ENCODE measurements at regions not wholly inside any gene's neighbourhood (a gene's known extent, or its start where the extent isn't known, plus 50 kb on each side); places are given as distances from the start of the nearest gene placed in this dataset.

GRCh38 chr16:86082418-86083030 is 183.6 kb downstream of the IRF8 start:
- no peak overlapping the region for H3K4me3 ChIP-seq (ENCODE audit: low read depth, low read length)
- TF ChIP-seq, protein P1, sequence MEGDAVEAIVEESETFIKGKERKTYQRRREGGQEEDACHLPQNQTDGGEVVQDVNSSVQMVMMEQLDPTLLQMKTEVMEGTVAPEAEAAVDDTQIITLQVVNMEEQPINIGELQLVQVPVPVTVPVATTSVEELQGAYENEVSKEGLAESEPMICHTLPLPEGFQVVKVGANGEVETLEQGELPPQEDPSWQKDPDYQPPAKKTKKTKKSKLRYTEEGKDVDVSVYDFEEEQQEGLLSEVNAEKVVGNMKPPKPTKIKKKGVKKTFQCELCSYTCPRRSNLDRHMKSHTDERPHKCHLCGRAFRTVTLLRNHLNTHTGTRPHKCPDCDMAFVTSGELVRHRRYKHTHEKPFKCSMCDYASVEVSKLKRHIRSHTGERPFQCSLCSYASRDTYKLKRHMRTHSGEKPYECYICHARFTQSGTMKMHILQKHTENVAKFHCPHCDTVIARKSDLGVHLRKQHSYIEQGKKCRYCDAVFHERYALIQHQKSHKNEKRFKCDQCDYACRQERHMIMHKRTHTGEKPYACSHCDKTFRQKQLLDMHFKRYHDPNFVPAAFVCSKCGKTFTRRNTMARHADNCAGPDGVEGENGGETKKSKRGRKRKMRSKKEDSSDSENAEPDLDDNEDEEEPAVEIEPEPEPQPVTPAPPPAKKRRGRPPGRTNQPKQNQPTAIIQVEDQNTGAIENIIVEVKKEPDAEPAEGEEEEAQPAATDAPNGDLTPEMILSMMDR (IDR thresholded peaks at IDR 0.05; ENCODE audit: low read depth, low read length, missing control alignments): no peak
- DNase-seq (ENCODE audit: low read depth): no peak

DNA sequence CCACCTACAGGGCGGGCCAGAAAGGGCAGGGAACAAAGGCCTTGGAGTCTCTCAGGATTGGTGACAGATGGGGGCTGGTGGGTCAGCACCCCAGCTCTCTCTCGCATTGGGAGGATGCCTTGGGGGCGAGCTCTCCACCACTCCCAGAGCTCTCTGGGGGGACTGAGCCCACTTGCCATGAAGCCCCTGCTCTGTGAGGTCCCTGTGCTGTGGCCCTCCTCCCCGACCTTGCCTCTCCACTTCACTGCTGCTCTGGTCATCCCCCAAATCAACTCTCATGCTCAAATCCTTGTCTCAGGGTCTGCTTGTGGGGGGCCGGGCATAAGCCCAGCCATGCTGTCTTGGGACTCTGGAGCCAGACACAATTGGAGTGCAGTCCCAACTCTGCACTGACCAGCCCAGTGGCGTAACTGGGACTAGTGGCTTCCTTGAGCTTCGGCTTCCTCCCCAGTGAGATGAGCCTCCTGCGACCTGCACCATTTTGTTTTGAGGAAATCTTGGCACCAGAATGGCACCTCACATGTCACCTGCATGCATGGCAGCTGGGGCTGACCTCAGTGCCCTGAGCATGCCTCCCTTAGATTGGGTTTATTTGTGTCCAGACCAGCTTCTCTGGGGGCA is 184.5 kb downstream of the IRF8 start:
- TF ChIP-seq, protein P1 (IDR thresholded peaks at IDR 0.05; ENCODE audit: low read depth, low read length, missing control alignments): no peak
- DNase-seq (ENCODE audit: low read depth): no peak
- H3K4me3 ChIP-seq (ENCODE audit: low read depth, low read length): no peak overlapping the region

DNA sequence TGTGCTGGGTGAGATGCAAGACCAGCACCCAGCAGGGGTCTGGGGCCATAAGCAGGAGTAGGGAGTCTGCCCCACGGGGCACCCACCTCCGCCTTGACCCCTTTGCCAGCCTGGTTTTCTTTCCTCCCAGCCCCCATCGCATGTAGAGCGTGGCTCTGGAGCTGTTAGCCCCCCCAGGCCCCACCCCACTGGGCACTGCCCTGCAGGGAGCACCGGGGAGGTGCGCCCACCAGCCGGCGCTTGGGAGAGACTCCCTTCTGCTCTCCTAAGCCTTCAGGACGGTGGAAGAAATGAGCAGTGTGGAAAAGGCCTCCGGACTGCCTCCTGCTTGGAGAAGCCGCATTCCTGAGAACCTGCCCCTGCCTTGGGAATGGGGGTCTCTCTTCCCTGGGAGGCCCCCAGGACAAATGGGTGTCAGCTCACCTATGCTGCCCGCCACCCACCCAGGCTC is 186.2 kb downstream of the IRF8 start:
- no peak overlapping the region for H3K4me3 ChIP-seq (ENCODE audit: low read depth, low read length)
- no peak for DNase-seq (ENCODE audit: low read depth)
- TF ChIP-seq, protein P1 (IDR thresholded peaks at IDR 0.05; ENCODE audit: low read depth, low read length, missing control alignments): no peak

- H3K4me3 ChIP-seq (ENCODE audit: low read depth, low read length): no peak overlapping the region
- DNase-seq (ENCODE audit: low read depth): no peak
- TF ChIP-seq, protein P1 (IDR thresholded peaks at IDR 0.05; ENCODE audit: low read depth, low read length, missing control alignments): no peak
Observed at GRCh38 chr16:86085795-86086194, 186.8 kb downstream of the IRF8 start.

- no peak for DNase-seq (ENCODE audit: low read depth)
- no peak overlapping the region for H3K4me3 ChIP-seq (ENCODE audit: low read depth, low read length)
- TF ChIP-seq, protein P1 (IDR thresholded peaks at IDR 0.05; ENCODE audit: low read depth, low read length, missing control alignments): no peak
Observed at GRCh38 chr16:86086471-86086870, 187.5 kb downstream of the IRF8 start.

- no peak for DNase-seq (ENCODE audit: low read depth)
- TF ChIP-seq, protein P1 (IDR thresholded peaks at IDR 0.05; ENCODE audit: low read depth, low read length, missing control alignments): no peak
- no peak overlapping the region for H3K4me3 ChIP-seq (ENCODE audit: low read depth, low read length)
Observed at GRCh38 chr16:86087011-86087895, 188.3 kb downstream of the IRF8 start.

Data from GM12864 (cell line).